Cerebellar cortex (tissue), 1 donor: ENCODE measurements at regions not wholly inside any gene's neighbourhood (a gene's known extent, or its start where the extent isn't known, plus 50 kb on each side); places are given as distances from the start of the nearest gene placed in this dataset.

Source experiments
- DNase-seq: peaks from one replicate; pipeline ENCODE4 v3.0.0-alpha.2; 2015; ENCODE audit warnings: low spot score

- no peak for DNase-seq
Measured at GRCh38 chr13:40388617-40389016, 277.8 kb downstream of the FOXO1 start.

- peak; percentile 7 for DNase-seq
Measured at GRCh38 chr13:40389081-40389641, 277.3 kb downstream of the FOXO1 start.

- no peak for DNase-seq
Measured at GRCh38 chr13:40390401-40390916, 276.0 kb downstream of the FOXO1 start.

GRCh38 chr13:40391788-40392187 lies 274.7 kb downstream of the FOXO1 start:
- DNase-seq: no peak

- DNase-seq: no peak
Measured at GRCh38 chr13:40394304-40394985, 272.0 kb downstream of the FOXO1 start.

- no peak for DNase-seq
Measured at GRCh38 chr13:40398065-40398464, 268.4 kb downstream of the FOXO1 start.

- DNase-seq: no peak
Measured at GRCh38 chr13:40399756-40400155, 266.7 kb downstream of the FOXO1 start.

GRCh38 chr13:40401911-40402776 lies 264.3 kb downstream of the FOXO1 start:
- DNase-seq: peak; percentile 4

GRCh38 chr13:40402931-40403431 lies 263.5 kb downstream of the FOXO1 start:
- no peak for DNase-seq

GRCh38 chr13:40403509-40404241 lies 262.8 kb downstream of the FOXO1 start:
- no peak for DNase-seq

- DNase-seq: no peak
Measured at GRCh38 chr13:40404407-40404806, 262.0 kb downstream of the FOXO1 start.

- DNase-seq: no peak
Measured at GRCh38 chr13:40404967-40405716, 261.3 kb downstream of the FOXO1 start.

- no peak for DNase-seq
Measured at GRCh38 chr13:40406405-40407120, 259.9 kb downstream of the FOXO1 start.

- DNase-seq: no peak
Measured at GRCh38 chr13:40407567-40407966, 258.9 kb downstream of the FOXO1 start.

GRCh38 chr13:40408602-40409001 lies 257.8 kb downstream of the FOXO1 start:
- no peak for DNase-seq

- DNase-seq: no peak
Measured at GRCh38 chr13:40409278-40409677, 257.2 kb downstream of the FOXO1 start.

GRCh38 chr13:40410315-40410714 lies 256.1 kb downstream of the FOXO1 start:
- no peak for DNase-seq

- DNase-seq: no peak
Measured at GRCh38 chr13:40420160-40420740, 246.2 kb downstream of the FOXO1 start.

- no peak for DNase-seq
Measured at GRCh38 chr13:40422588-40423235, 243.7 kb downstream of the FOXO1 start.

- no peak for DNase-seq
Measured at GRCh38 chr13:40428354-40428753, 238.1 kb downstream of the FOXO1 start.
